GM23338 (cell line): ENCODE measurements at regions not wholly inside any gene's neighbourhood (a gene's known extent, or its start where the extent isn't known, plus 50 kb on each side); places are given as distances from the start of the nearest gene placed in this dataset.

Source experiments
- EZH2 ChIP-seq: fragments of 200-600 bp; sonication (generic); IDR thresholded peaks from one replicate; pipeline ENCODE4 v1.8.0; 2017; ENCODE audit warnings: antibody characterized with exemption, mild to moderate bottlenecking, low read depth; ENCODE audit not compliant: unreplicated experiment
- EZH2phosphoT487 ChIP-seq: fragments of 200-600 bp; sonication (generic); IDR thresholded peaks from one replicate; pipeline ENCODE4 v1.8.1; 2018; ENCODE audit warnings: antibody characterized with exemption; ENCODE audit not compliant: unreplicated experiment
- JUNB ChIP-seq: IDR thresholded peaks from one replicate; pipeline ENCODE4 v1.6.1; 2016; ENCODE audit warnings: antibody characterized with exemption; ENCODE audit not compliant: unreplicated experiment
- POLR2AphosphoS5 ChIP-seq: IDR thresholded peaks from 2 replicates; pipeline ENCODE4 v1.6.1; 2016; ENCODE audit warnings: antibody characterized with exemption, low read depth
- STAT1 ChIP-seq: IDR thresholded peaks from one replicate; pipeline ENCODE4 v1.6.1; 2016; ENCODE audit warnings: antibody characterized with exemption; ENCODE audit not compliant: unreplicated experiment
- TF ChIP-seq, protein P1 (sequence below), 2 experiments: fragments of 200-600 bp in 1 of 2; sonication (generic) in 1 of 2; conservative IDR thresholded peaks; 2 replicates each; pipeline versions ENCODE4 v1.5.1 to v1.6.1; 2016 to 2017; ENCODE audit warnings: antibody characterized with exemption in 2 of 2, low read depth in 2 of 2, mild to moderate bottlenecking in 2 of 2, moderate library complexity in 1 of 2
- TF ChIP-seq, protein P2 (sequence below): IDR thresholded peaks from one replicate; pipeline ENCODE4 v1.6.1; 2018; ENCODE audit warnings: antibody characterized with exemption; ENCODE audit not compliant: unreplicated experiment
- TF ChIP-seq, protein P3 (sequence below): IDR thresholded peaks from 2 replicates; pipeline ENCODE4 v1.6.1; 2016; ENCODE audit warnings: antibody characterized with exemption

DNA sequence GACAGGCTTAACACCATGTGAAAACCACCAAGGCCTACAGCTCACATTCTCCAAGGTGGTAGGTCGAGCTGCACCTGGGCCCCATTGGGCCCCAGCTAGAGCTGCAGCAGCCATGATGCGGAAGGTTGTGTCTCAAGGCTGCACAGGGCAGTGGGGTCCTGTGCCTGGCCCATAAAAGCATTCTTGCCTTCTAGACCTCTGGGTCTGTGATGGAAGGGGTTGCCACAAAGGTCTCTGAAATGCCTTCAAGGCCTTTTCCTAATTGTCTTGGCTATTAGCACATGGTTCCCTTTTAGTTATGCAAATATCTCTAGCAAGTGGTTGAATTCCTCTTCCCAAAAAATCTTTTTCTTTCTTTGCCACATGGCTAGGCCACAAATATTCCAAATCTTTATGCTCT is 52.5 kb upstream of the C11orf58 start:
- TF ChIP-seq, protein P1, sequence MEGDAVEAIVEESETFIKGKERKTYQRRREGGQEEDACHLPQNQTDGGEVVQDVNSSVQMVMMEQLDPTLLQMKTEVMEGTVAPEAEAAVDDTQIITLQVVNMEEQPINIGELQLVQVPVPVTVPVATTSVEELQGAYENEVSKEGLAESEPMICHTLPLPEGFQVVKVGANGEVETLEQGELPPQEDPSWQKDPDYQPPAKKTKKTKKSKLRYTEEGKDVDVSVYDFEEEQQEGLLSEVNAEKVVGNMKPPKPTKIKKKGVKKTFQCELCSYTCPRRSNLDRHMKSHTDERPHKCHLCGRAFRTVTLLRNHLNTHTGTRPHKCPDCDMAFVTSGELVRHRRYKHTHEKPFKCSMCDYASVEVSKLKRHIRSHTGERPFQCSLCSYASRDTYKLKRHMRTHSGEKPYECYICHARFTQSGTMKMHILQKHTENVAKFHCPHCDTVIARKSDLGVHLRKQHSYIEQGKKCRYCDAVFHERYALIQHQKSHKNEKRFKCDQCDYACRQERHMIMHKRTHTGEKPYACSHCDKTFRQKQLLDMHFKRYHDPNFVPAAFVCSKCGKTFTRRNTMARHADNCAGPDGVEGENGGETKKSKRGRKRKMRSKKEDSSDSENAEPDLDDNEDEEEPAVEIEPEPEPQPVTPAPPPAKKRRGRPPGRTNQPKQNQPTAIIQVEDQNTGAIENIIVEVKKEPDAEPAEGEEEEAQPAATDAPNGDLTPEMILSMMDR (conservative IDR thresholded peaks at IDR 0.05; ENCODE audit: low read depth in 2 of 2), result no peak
- TF ChIP-seq EZH2 (no peak), JUNB (no peak), EZH2phosphoT487 (no peak), POLR2AphosphoS5 (no peak), STAT1 (no peak)
- TF ChIP-seq, protein P2, sequence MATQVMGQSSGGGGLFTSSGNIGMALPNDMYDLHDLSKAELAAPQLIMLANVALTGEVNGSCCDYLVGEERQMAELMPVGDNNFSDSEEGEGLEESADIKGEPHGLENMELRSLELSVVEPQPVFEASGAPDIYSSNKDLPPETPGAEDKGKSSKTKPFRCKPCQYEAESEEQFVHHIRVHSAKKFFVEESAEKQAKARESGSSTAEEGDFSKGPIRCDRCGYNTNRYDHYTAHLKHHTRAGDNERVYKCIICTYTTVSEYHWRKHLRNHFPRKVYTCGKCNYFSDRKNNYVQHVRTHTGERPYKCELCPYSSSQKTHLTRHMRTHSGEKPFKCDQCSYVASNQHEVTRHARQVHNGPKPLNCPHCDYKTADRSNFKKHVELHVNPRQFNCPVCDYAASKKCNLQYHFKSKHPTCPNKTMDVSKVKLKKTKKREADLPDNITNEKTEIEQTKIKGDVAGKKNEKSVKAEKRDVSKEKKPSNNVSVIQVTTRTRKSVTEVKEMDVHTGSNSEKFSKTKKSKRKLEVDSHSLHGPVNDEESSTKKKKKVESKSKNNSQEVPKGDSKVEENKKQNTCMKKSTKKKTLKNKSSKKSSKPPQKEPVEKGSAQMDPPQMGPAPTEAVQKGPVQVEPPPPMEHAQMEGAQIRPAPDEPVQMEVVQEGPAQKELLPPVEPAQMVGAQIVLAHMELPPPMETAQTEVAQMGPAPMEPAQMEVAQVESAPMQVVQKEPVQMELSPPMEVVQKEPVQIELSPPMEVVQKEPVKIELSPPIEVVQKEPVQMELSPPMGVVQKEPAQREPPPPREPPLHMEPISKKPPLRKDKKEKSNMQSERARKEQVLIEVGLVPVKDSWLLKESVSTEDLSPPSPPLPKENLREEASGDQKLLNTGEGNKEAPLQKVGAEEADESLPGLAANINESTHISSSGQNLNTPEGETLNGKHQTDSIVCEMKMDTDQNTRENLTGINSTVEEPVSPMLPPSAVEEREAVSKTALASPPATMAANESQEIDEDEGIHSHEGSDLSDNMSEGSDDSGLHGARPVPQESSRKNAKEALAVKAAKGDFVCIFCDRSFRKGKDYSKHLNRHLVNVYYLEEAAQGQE, result no peak
- TF ChIP-seq, protein P3, sequence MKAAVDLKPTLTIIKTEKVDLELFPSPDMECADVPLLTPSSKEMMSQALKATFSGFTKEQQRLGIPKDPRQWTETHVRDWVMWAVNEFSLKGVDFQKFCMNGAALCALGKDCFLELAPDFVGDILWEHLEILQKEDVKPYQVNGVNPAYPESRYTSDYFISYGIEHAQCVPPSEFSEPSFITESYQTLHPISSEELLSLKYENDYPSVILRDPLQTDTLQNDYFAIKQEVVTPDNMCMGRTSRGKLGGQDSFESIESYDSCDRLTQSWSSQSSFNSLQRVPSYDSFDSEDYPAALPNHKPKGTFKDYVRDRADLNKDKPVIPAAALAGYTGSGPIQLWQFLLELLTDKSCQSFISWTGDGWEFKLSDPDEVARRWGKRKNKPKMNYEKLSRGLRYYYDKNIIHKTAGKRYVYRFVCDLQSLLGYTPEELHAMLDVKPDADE, result no peak
